HG03175 (cell line): ENCODE measurements at regions not wholly inside any gene's neighbourhood (a gene's known extent, or its start where the extent isn't known, plus 50 kb on each side); places are given as distances from the start of the nearest gene placed in this dataset.
"Not testable (repeated sequence)": the region's sequence is repeated elsewhere in the genome, so short reads cannot be mapped to it uniquely, and the experiment has no call there.

Source experiments
- ATAC-seq: cut with Tn5 transposase; IDR thresholded peaks from one replicate; pipeline ENCODE4 v1.9.1; 2021; ENCODE audit warnings: mild to moderate bottlenecking, moderate library complexity; ENCODE audit not compliant: unreplicated experiment

DNA sequence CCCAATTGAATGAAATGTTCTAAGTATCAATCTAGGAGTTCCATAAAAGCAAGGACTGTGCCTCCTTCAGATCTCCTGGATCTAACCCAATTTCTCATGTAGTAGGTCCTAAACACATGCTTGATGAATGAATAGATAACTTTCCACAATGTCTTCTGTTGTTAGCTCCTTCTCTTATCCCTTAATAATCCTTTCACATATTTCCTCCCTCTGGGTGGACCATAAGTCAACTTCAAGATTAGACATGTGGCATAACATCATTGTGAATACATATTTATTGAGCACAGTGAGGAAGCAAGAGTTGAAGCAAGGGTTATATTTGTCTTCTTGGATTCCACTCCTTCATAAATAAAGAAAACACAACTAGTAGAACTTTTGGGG, 108.6 kb upstream of the EGFLAM start:
- ATAC-seq = no peak

DNA sequence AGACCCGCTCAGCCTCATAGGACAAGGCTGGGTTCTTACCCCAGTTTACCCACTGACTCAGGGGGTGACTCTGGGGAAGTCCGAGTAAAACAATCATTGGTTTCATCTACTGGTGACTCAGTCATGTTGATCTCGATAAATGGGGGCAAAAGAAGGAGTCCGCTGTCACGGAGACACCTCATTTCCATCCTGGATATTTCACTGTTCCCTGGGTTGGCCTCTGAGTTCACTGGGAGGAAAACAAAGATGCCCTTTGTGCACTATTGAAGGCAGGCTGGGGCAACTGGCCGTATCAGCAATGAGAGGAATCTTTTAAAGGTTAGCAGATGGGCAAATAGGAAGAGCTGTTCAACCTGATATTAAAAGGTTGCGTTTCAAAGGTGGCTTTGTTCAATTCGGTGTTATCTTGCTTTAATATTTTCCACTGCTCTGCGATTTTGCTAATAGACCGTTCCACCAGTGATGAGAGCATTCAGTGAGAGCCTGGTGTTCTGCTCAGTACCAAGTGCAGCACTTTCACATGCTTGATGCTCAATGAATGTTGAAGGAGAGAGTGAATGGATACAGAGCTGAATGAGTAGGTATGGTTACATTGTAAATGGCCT, 110.2 kb upstream of the EGFLAM start:
- no peak for ATAC-seq

DNA sequence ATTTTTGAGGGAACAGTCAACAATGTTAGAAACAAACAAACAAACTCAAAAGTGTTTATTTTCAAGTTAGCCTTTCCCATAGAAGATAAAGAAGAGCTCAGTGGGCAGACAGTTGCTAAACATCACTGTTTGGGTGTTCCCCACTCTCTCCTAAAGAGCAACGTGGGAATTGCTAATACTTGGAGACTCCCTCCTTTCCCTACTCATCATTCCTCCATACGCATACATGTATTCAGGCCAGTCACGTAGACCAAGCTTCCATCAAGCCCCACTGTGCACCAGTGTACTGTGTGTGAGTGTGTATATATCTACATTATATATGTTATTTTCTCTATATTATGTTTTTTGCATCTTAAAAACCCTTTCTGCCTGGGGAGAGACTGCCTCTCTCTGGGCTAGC, 115.0 kb upstream of the EGFLAM start:
- ATAC-seq = no peak

DNA sequence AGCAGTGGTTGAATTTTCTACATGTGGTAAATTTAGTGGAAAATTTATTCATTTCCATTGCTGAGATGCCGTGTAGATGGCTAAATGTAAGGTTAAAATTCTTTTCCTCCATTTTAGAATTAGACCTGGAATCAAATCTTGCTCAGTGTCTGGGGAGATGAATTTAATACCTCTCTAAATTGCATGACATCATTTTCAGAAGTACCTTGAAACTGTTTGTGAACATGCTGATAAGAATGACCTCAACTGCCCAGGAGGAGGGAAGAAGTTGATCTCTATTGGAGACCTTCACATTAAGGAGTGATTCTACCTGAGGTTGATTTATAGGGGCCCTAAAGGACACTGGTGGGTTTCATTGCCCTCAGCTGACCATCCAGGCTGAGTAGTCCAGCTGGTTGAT, 116.7 kb upstream of the EGFLAM start:
- ATAC-seq = no peak

DNA sequence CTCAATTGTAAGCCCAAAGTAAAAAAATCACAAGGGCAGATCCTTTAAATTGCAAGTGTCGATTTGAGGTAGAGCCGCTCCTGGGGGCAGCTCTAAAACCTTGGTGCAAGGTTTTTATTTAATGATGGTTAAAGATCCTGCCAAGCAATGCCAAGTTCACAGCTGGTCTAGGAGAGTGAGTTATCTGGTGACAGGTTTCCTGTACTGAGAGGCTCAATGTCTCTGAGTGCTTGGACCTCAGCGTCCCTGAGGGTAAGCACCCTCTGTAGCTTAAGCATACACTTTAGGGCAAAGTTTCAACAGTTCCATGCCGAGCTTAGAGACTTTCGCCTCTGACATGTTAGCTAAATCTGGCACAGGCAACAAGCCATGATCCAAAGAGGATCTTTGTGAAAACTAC, 119.8 kb upstream of the EGFLAM start:
- no peak for ATAC-seq

DNA sequence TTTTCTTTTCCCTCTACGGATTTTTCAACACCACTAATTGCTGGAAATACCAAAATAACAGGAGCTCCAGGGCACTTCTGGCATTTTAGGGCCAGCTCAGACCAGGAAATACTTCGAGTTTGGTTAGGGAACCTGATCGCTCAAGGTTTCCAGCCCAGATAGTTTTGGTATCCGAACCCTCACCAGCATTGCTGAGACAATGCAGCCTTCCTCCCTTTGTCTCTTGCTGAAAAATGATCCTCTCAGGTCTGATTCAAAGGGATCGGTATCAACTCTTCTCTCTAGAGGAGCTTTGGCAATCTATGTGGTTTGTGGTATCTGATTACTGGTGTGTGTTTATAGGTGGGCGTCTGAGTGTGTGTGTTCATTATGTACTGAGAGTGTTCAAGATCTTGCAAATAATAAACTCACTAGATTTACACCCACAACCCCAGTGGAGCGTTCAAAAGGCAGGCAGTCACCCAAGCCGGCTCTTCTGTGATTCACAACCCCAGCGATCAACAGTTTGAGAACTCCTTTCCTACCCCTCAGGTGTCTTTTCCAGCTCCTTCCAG, 122.8 kb upstream of the EGFLAM start:
- ATAC-seq = no peak

DNA sequence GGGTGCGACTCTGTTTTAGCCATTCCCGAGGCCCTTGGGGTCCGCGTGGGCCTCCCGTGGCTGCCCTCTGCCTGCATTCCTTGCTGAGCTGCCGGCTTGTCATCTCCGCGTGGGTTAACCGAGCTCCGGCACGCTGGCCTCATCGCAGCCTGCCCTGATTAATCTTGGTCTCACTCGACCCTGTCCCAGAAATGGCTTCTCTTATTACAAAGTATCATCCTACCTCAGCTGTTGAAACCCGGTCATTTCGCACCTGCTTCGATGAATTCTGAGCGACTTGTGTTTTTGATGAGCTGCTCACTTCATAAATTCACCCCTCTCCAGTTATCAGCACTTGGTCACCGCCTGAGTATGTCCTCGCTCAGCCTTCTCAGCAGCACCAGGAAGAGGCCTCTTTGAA, 123.5 kb upstream of the EGFLAM start:
- no peak for ATAC-seq

DNA sequence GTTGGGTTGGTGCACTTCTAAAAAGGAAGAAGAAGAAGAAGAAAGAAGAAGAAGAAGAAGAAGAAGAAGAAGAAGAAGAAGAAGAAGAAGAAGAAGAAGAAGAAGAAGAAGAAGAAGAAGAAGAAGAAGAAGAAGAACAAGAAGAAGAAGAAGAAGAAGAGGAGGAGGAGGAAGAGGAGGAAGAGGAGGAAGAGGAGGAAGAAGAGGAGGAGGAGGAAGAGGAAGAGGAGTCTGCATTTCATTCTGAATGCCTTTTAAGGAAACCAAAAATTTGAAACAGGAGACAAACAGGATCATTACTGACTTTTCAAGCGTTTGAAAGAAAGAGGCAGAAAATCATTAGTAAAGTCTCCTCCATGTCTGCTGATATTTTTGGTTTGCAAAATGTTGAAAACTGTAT, 124.1 kb upstream of the EGFLAM start:
- ATAC-seq = not testable (repeated sequence)

DNA sequence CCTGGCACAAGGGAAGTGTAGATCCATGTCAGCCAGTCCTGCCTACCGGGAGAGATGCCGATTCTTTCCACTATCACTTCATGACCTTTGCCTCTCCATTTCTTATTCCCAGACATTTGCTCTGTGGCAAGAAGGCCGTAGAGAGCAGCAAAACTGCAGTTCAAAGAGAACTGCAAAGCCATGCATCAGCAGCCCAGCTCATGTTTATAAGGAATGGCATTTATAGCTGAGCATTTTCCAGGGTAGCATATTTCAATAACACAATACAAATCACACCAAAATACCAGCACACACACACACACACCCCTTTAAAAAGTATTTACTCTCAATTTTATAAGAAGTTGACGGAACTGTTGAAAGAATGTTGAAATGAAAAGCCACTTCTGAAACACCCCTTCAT, 126.7 kb upstream of the EGFLAM start:
- no peak for ATAC-seq

DNA sequence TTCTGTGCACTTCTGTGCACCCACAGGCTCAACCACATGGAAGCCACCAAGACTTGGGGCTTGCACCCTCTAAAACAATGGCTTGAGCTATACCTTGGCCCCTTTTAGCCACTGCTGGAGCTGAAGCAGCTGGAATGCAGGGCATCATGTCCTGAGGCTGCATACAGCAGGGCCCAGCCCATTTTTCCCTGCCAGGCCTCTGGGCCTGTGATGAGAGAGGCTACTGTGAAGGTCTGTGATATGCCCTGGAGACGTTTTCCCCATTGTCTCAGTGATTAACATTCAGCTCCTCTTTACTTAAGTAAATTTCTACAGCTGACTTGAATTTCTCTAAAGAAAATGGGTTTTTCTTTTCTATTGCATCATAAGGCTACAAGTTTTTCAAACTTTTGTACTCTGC, 134.0 kb upstream of the EGFLAM start:
- ATAC-seq = no peak

DNA sequence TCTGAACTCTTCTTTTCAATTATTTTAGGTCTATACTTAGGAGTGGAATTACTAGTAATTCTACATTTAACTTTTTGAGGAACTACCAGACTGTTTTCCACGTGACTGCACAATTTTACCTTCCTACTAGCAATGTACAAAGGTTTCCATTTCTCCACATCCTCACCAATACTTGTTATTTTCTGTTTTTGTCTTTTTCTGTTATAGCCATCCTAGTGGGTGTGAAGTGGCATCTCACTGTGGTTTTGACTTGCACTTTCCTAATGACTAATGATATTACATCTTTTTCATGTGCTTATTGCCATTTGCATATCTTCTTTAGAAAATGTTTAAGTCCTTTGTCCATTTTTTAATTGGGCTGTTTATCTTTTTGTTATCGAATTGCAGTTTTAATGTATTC, 136.9 kb upstream of the EGFLAM start:
- peak; percentile 83 for ATAC-seq

DNA sequence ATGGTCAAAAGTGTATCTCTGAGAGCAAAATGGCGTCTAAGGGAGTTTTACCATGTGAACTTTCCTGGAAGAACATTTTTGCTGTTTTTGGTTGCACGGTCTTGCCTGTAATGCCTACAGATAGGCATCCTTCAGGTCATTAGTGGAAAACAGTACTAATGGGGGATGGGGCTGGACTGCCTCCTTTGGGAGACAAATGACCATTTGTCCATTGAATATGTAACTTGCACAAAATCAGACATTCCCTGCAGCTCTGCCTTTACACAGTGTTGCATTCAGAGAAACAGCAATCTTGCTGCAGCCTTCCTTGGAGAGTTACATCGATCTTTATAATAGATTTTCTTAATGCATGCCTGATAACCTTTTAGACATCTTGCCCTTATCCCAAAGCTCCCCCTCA, 138.5 kb upstream of the EGFLAM start:
- ATAC-seq = no peak

DNA sequence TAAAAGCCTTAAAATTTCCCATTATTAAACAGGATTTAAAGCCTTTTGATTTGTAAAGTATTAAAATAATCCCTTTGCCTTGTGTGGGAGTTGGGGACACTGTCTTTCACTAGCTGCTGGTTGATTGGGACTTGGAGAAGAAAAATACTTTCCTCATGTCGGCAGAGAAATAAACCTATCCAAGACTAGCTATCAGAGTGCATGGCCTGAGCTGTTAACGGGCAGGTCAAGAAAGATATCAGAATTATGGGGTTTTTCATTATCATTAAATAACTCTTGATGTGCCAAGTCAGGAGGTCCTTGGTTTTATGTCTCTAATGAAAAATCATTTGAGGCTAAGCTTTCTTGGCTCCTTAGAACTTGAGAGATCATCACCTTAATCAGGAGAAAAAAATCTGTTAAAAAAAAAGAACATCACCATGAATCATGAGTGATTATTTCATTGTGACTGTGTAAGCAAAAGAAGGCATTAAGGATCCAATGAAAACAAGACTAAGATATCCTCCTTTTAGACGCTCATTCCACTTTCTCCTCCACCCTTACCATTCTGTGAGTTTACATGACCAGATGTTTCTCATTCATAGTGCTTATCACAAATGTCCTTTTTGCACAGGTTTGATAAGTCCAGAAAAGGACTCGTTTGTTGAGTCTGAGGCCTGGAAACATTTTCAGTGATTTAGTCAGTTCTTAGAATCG, 140.4 kb upstream of the EGFLAM start:
- no peak for ATAC-seq

DNA sequence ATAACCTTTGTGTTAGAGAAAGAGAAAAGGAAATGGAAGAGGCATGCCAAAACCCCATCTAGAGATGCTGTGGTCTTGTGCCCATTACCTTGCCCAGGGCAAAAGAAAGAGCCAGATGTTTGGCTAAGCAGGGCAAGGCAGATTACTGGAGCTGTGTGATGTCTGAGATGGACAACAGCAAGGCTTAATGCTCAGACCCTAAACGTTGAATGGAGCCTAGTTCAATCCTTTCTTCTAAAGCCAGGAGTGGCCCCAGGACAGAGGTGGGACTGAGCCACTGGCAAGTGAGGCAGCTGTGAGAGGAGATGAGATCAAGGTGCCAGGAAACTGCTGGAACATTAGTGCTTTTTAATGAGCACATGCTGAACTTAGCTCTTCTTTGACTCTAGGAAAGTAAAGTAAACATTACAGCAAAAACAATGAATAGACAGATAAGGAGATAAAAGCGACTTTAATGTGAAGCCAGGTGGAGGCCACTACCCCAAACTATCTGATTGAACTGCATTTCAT, 143.0 kb upstream of the EGFLAM start:
- no peak for ATAC-seq

DNA sequence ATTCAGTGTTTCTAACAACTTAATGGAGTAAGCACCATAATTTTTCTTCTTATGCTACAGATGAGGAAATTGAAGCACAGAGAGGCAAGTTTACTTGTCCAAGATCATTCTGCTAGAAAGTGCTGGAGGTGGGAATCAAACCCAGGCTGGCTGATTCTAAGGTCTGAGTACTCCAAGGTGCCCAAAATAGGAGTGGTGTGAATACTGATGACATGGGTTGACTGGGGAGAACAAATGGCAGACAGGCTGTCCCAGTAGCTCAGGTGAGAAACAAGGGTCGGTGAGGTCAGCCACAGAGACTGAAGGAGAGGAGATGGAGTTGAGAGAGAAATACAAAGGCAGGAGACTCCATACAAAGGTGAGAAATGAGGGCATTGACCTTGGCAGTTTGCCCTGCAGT, 144.5 kb upstream of the EGFLAM start:
- no peak for ATAC-seq

DNA sequence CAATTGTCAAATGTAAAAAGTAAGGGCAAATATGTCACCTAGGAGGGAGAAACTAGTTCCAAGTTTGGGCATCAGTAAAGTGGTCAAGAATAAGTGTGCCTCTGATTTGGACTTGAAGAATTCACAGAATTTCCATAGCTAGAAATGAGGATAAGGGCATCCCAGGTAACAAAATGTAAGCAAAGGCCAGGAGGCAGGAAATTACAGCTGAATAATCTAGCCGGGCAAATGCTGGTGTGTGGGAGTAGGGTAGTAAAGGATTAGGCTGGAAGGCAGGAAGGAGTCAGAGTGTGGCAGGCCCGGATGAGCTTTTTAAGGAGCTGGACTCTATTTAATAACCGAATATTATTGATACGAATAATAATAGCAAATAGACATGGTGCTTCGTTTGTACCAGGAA, 144.9 kb upstream of the EGFLAM start:
- ATAC-seq = no peak

DNA sequence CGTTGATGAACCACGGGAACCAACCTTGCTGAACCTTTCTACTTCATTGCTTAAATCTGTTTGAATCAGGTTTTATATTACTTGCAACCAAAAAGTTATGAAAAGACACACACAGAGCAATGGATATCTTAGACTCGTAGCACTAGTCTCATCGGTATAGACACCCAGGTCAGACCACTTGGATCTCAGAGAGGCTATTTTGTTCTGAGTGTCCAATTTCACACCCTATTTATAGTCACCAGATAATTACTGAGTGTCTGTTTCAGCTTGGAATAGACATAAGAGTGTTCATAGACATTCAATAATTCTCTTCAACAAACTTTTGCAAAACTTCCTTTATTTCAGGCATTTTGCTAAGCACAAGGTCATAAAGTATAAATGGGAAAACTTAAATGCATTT, 145.4 kb upstream of the EGFLAM start:
- no peak for ATAC-seq

DNA sequence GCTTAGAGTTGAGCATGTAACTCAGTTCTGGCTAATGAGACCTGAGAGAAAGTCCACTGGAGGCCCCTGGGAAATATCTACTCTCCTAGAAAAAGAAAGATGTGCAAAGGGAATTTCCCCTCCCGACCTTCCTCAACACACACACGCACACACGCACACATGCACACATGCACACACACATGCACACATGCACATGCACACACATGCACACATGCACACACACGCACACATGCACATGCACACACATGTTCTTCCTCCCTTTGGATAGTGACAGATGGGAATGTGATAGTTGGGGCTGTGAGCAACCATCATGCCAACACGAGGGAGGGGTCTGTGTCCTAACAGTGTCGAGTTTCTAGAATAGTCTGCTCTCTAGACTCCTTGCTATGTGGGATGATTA, 148.2 kb upstream of the EGFLAM start:
- ATAC-seq = no peak

DNA sequence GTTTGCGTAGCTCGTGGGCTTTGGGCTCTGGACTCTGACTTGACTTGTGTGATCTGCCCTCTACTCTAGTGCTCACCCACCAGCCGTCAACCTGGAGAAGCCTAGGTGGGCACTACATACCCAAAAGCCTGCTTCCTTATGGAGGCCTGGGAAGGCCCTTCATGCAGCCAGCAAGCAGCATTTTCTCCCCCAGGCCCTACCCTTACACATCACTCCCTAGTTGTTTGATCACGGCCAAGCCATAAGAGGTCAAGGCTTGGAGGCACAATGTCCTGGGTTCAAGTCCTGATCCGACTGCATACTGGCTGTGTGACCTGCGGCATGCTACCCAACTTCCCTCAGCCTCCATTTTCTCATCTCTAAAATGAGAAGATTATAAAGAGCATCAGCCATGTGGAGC, 151.3 kb upstream of the EGFLAM start:
- no peak for ATAC-seq

DNA sequence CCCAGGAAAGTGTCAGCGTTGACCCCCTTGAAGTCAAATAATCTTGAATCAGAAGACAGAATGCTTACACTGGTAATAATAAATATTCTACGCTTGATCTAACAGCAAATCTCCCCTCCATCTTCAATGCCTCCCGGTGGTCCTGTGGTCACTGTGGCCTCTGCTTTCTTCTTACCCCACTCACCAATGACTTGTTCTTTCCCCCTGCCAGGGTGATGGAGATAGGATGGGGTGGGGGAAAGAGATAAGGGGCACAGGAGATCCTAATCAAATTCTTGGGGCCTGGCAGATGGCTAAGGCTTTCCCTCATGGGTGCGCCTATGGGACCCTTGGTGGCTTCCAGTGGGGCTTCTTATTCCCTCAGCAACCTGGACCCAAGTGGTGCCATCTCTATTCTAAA, 152.6 kb upstream of the EGFLAM start:
- no peak for ATAC-seq

DNA sequence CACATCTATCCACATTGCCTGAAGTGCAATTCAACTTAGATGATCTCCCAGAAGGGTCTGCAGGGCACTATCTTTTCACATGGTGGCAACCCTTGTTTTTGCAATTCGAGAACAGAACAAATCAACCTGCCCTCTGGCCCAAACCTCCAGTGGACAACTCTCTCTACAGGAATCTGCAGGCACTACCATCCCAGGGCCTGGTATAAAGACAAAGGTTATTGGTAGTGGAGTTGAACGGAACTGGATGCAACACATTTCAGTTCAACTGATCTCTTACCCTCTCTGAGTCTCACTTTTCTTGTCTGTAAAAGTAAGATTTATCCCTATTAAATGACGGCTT, 153.2 kb upstream of the EGFLAM start:
- ATAC-seq = no peak

DNA sequence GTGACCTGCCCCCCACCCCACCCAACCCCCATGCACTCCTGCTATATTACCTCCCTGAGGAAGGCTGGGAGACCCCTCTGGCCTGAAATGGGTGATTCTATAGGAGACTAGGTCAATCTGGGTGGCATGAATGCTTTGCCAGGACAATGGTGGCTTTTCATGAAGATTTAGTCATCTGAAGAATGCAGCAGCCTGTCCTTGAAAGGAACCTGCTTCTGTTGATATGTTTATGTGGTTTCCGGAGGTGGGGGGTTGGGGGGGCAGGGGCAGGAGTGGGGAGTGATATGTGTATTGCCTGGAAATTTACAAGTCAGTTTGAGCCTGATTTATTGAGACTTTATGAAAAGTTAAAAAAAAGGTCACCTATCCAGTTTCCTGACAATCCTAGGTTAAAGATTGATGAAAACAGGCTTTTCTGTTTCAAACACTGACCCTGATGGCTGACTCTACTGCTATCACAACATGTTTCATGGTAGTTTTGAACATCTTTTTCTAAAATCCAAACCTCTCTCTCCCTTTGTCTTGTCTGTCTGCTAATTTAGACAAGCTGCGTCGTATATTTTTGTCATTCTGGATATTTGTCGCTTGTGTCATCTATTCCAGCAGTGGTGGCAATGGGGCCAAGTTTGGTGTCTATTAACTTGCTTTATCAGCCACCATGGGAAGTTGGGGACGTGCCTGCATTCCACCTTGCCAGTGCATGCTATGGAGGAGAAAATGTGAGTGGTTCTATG, 153.7 kb upstream of the EGFLAM start:
- ATAC-seq = no peak
